ENCODE measurements at regions not wholly inside any gene's neighbourhood (a gene's known extent, or its start where the extent isn't known, plus 50 kb on each side); places are given as distances from the start of the nearest gene placed in this dataset.

DNA sequence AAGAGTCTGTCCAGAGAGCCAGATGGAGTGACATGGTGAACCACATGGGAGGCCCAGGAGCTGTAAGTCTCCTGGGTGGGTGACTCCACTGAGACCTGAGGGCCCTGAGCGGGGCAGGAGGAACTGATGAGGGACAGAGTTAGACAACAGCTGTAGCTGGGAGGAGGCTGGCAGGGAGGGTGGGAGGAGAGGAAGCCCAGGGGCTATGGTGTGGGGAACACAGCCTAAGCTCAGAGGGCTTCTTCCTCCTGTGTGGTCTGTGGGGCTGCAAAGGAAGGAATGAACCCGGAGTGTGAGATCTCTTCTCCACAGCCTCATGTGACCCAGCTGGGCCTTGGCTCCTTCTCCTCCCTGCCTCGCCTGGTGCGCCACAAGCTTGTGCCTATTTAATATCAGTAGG is 395.6 kb upstream of the HS6ST1 start:
- H3K4me3 ChIP-seq (replicated peaks; ENCODE audit: low read depth, low read length), result no peak overlapping the region

DNA sequence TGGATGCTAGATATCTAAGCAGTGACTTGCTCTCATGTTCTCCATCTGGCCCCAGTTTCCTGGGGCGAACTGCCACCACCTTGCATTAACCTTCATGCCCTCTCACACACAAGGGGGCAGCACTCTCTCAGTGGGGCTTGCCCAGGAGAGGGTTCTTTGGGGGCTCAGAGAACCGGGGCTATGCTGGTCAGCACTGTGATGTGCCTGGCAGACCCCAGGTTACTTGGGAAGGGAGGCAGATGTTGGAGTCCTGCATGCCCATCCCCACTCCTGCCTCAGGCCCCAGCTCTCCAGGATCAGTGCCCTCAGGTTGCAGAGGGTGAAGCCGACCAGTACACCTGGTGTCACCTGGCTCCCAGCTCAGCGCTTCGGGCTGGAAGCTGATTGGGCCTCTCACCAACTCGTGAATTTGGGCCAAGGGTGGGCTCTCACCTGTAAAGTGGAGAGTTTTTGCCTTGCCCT is 396.2 kb upstream of the HS6ST1 start:
- H3K4me3 ChIP-seq (replicated peaks; ENCODE audit: low read depth, low read length), result no peak overlapping the region
- TF ChIP-seq, protein P1, sequence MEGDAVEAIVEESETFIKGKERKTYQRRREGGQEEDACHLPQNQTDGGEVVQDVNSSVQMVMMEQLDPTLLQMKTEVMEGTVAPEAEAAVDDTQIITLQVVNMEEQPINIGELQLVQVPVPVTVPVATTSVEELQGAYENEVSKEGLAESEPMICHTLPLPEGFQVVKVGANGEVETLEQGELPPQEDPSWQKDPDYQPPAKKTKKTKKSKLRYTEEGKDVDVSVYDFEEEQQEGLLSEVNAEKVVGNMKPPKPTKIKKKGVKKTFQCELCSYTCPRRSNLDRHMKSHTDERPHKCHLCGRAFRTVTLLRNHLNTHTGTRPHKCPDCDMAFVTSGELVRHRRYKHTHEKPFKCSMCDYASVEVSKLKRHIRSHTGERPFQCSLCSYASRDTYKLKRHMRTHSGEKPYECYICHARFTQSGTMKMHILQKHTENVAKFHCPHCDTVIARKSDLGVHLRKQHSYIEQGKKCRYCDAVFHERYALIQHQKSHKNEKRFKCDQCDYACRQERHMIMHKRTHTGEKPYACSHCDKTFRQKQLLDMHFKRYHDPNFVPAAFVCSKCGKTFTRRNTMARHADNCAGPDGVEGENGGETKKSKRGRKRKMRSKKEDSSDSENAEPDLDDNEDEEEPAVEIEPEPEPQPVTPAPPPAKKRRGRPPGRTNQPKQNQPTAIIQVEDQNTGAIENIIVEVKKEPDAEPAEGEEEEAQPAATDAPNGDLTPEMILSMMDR (IDR thresholded peaks at IDR 0.05; ENCODE audit: low read length, missing control alignments), result no peak
- DNase-seq (ENCODE audit: low read depth), result no peak

More for the DNA sequence above, 395.6 kb upstream of the HS6ST1 start:
- TF ChIP-seq, protein P1 (IDR thresholded peaks at IDR 0.05; ENCODE audit: low read length, missing control alignments), result no peak
- DNase-seq (ENCODE audit: low read depth), result no peak

DNA sequence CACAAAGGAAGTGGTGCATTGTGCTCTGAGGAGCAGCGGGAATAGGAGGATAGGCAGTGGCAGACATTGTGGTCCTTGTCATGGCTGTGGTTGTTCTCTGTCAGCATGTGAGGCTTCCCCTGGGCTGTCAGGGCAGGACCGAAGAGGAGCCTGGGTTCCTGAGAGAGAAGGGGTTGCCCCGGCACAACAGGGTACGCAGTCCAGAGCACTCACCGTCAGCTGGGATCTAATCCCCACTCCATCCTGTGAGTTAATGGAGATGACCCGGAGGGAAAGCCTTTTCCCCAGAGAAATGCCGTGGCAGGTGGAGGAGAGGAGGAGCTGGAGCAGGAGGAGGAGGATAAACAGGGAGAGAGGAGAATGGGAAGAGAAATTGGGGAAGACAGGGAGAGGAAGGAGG is 396.7 kb upstream of the HS6ST1 start:
- TF ChIP-seq, protein P1 (IDR thresholded peaks at IDR 0.05; ENCODE audit: low read length, missing control alignments), result no peak
- DNase-seq (ENCODE audit: low read depth), result no peak
- H3K4me3 ChIP-seq (replicated peaks; ENCODE audit: low read depth, low read length), result no peak overlapping the region

DNA sequence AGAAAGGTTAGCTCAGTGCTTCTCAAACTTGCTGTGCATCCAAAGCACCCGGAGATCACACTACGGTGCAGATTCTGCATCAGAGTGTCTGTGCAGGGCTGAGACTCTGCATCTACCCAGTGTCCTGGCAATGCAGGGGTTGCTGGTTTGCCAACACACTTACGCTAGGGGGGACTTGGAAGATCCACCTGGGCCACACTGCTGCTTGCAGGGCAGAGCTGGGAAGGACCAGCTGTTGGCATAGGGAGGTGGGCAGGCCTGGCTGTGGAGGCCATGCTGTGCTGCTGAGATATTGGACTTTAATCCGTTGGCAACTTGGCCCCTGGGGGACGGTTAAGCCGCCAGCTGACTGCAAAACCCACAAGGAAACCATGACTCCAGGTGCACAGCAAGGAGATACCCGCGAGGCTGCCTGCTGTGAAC is 397.6 kb upstream of the HS6ST1 start:
- H3K4me3 ChIP-seq (replicated peaks; ENCODE audit: low read depth, low read length), result no peak overlapping the region
- TF ChIP-seq, protein P1 (IDR thresholded peaks at IDR 0.05; ENCODE audit: low read length, missing control alignments), result no peak
- DNase-seq (ENCODE audit: low read depth), result no peak

DNA sequence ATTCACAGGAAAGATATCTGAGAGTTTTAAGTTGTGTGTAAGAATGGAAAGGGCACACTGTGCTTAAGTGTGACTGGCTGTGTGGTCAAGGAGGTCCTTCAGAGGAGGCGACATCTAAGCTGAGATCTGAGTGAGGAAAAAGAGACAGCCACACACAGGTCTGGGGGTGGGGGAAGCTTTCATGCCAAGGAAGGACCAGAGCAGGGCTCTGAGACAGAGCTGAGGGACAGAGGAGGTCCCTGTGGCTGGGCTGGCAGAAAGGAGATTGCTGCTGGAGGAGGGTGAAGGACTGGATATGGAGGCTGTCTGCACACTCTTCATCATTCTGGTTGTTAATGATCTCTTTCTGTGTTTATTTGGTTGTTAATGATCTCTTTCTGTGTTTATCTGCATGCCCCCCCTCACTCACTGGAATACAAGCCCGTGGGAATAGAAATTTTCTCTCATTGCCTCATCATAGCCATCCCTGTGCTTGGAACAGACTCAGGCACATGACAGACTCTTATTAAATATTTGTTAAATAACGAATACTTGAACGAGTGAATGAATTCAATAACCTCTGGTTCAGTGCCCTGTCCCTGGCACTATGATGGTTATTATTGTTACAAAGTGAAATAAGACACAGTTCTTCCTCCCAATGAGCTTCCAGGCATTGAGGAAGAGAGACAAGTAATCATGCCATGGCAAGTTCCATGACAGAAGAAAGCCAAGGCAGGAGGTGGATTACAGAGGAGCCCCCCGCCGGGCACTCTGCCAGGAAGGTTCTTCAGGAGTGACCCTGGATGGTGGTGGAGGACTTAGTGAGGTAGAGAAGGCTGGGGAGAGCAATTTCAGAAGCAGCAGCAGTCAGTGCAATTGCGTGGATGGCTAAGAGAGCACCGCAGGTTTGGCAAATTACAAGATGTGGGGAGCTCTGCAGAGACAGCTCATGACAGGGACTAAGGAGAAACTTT is 399.4 kb upstream of the HS6ST1 start:
- TF ChIP-seq, protein P1 (IDR thresholded peaks at IDR 0.05; ENCODE audit: low read length, missing control alignments), result no peak
- H3K4me3 ChIP-seq (replicated peaks; ENCODE audit: low read depth, low read length), result no peak overlapping the region
- DNase-seq (ENCODE audit: low read depth), result no peak

DNA sequence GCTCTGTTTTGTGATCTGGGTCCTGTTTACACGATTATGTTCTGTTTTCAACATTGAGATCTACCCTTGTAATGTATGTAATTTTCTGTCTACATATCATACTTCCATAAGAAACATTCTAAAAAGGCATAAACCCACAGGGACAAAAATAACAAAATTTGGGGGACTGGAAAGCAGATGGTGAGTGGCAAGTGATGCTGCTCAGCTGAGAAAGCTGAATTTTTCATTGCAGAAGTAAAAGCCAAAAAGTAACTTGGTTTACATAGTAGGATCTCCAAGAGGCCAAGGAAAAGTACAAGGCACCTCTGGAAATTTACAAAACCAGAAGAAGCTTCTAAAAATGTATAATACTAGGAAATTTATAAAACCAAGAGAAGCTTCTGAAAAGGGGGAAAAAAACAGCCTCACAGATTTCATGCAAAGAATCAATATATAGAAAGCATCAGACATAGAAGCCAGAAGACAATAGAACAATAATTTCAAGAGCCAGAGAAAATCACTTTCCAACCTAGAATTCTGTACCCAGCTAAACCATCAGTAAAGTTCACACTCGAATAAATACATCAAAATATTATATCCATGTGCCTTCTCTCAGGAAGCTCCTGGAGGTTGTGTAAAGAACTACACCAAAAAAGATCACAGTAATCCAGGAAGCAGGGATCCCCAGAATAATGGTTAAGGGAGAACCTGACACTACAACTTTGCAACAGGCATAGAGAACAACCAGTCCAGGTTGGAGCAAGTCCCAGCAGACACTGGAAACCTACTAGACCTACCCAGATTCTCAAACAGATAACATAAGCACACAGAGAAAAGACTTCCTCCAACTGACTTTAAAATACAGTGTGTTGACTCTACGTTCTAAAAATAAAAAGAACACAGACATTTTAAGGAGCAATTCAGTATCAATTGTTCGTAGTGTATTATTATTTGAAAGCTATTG is 401.7 kb upstream of the HS6ST1 start:
- DNase-seq (ENCODE audit: low read depth), result no peak
- no peak overlapping the region for H3K4me3 ChIP-seq (replicated peaks; ENCODE audit: low read depth, low read length)
- TF ChIP-seq, protein P1 (IDR thresholded peaks at IDR 0.05; ENCODE audit: low read length, missing control alignments), result peak; percentile 21
